Ascending aorta (tissue), 2 donors: ENCODE measurements at regions not wholly inside any gene's neighbourhood (a gene's known extent, or its start where the extent isn't known, plus 50 kb on each side); places are given as distances from the start of the nearest gene placed in this dataset.

Experiments
- DNase-seq, 2 donors: peaks; one replicate each; pipeline ENCODE4 v3.0.0-alpha.2; 2019; ENCODE audit warnings: low spot score in 2 of 2
- H3K27ac ChIP-seq, 2 donors: fragments of 200-600 bp; sonication (generic); one replicate each; pipeline ENCODE4 v1.5.1; 2016 to 2017; ENCODE audit warnings: mild to moderate bottlenecking in 1 of 2
- H3K27me3 ChIP-seq: fragments of 200-600 bp; sonication (generic); one replicate; pipeline ENCODE4 v1.5.1; 2017
- H3K36me3 ChIP-seq, 2 donors: fragments of 200-600 bp; sonication (generic); one replicate each; pipeline ENCODE4 v1.5.1; 2016
- H3K4me1 ChIP-seq, 2 donors: fragments of 200-600 bp; sonication (generic); one replicate each; pipeline ENCODE4 v1.5.1; 2016 to 2017; ENCODE audit warnings: mild to moderate bottlenecking in 1 of 2
- H3K4me3 ChIP-seq, 2 donors: fragments of 200-600 bp; sonication (generic); one replicate each; pipeline ENCODE4 v1.5.1; 2016 to 2017; ENCODE audit warnings: mild to moderate bottlenecking in 1 of 2
- H3K9me3 ChIP-seq, 2 donors: fragments of 200-600 bp; sonication (generic); one replicate each; pipeline ENCODE4 v1.5.1; 2016
- CTCF ChIP-seq, 3 experiments: fragments of 200-600 bp in 2 of 3; fragments of 450-650 bp in 1 of 3; sonication (generic) in 2 of 3; IDR thresholded peaks; one replicate each; pipeline ENCODE4 v1.5.1; 2016 to 2019; ENCODE audit warnings: antibody characterized with exemption in 3 of 3, mild to moderate bottlenecking in 1 of 3, moderate library complexity in 1 of 3
- intact Hi-C: fragments of 100-400 bp; cut with DNase I; formaldehyde crosslinking; loops from one replicate; pipeline ENCODE4 v1.15.1; 2023

DNA sequence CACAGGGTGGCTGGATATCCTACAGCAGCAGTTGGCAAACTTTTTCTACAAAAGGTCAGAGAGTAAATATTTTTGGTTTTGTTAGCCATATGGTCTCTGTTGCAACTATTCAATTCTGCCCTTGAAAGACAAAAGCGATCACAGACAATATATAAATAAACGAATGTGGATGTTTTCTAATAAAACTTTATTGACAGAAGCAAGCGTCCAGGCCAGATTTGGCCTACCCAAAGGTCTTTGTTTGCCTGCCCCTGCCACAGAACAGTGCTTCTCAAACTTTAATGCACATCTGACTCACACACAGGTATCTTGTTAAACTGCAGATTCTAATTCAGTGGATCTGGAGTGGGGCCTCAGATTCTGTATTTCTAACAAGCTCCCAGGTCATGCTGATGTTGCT is 621.4 kb upstream of the DIPK2B start:
- Histone ChIP-seq H3K27ac (no peak overlapping the region), H3K4me1 (no peaks in the 10 kb centered on the region), H3K36me3 (no peaks in the 10 kb centered on the region), H3K27me3 (no peaks in the 10 kb centered on the region), H3K9me3 (no peaks in the 10 kb centered on the region), H3K4me3 (no peak overlapping the region)
- intact Hi-C loops = no loop called here
- no peak for DNase-seq
- no peak for TF ChIP-seq CTCF (IDR thresholded peaks at IDR 0.05)

DNA sequence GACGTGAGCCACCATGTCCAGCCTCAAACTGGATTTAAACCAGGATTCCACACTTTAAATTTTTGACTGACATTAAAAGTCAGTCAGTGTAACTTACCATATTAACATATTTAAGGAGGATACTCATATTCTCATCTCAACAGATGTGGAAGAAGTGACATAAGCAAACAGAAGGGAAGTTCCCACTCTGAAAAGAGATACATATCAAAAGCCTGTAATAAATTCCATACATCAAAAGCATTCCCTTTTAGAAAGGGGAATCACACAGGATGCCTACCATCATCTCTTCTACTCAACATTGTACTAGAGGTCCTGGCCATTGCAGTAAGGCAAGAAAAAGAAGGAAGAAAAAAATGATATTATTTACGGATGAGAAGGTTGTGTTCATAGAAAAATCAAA is 618.2 kb upstream of the DIPK2B start:
- TF ChIP-seq CTCF (IDR thresholded peaks at IDR 0.05) = no peak
- no peaks in the 10 kb centered on the region for H3K4me1 ChIP-seq
- H3K36me3 ChIP-seq = no peaks in the 10 kb centered on the region
- no peak overlapping the region for H3K27ac ChIP-seq
- intact Hi-C loops = no loop called here
- no peak for DNase-seq
- no peaks in the 10 kb centered on the region for H3K27me3 ChIP-seq
- no peaks in the 10 kb centered on the region for H3K9me3 ChIP-seq
- H3K4me3 ChIP-seq = no peak overlapping the region

GRCh38 chrX:45815441-45815840 is 614.8 kb upstream of the DIPK2B start:
- intact Hi-C loops = no loop called here

DNA sequence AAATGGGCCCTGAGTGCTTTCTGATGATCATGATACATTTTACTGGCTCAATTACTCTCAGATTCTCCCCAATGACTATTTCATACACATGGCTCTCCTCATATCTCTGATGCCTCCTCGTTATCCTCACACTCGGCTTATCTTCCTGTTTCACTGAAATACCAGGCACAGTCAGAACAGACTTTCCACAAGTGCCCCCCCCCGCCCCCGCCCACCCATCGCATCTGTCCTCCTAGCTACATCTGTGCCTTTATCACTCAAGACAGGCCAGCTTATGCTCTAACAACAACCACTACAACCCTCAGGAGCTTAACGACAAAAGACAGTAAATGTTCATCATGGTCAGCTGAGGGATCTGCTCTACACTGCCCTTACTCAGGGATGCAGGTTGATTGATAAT is 610.6 kb upstream of the DIPK2B start:
- intact Hi-C loops = no loop called here
- H3K27me3 ChIP-seq = no peaks in the 10 kb centered on the region

More at GRCh38 chrX:45815441-45815840, 614.8 kb upstream of the DIPK2B start:
- Histone ChIP-seq H3K4me1 (no peaks in the 10 kb centered on the region), H3K27me3 (no peaks in the 10 kb centered on the region), H3K9me3 (no peaks in the 10 kb centered on the region), H3K27ac (no peak overlapping the region), H3K4me3 (no peak overlapping the region), H3K36me3 (no peaks in the 10 kb centered on the region)
- DNase-seq = no peak
- TF ChIP-seq CTCF (IDR thresholded peaks at IDR 0.05) = no peak

DNA sequence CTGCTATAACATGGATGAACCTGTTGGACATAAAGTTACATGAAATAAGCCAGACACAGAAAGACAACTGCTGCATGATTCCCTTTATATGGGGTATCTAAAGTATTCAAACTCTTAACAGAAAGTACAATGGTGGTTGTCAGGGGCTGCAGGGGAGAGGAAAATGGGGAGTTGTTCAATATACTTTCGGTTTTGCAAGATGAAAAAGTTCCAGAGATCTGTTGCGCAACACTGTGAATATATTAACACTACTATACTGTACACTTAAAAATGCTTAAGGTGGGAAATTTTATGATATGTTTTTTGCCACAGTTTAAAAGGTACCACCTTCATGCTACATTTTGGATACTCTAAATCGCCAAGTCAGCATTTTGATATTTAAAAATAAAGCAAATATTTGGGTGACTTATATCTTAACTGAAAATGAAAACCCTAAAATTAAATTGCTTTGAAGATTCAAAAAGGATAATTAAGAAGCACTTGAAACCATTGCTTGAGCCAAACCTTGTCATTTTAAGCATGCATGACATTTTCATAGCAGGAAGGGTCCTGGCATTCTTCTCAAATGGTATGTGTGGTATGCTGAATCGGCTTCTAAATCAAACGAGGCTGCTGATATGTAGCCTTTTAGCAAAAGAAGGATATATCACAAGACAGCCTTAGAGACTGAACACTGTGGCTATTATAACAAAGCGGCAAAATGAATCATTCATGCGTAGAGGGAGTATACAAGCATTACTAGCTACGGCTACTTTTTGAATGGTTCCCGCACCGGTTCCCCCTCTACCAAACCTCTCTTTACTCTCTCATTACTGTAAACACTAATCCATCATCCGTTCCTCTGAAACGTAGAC is 607.1 kb upstream of the DIPK2B start:
- H3K9me3 ChIP-seq = no peaks in the 10 kb centered on the region
- H3K27ac ChIP-seq = peak overlapping the region; percentile 51 to 62
- no peak for TF ChIP-seq CTCF (IDR thresholded peaks at IDR 0.05)
- peak overlapping the region; percentile 25 to 59 for H3K4me3 ChIP-seq
- intact Hi-C loops = loop anchor here (2.0 to 5.0 kb wide), 3 partner anchors 37 to 290 kb away; no protein-coding TSS in a partner anchor
- no peak for DNase-seq
- H3K36me3 ChIP-seq = no peaks in the 10 kb centered on the region
- H3K4me1 ChIP-seq = no peaks in the 10 kb centered on the region
- H3K27me3 ChIP-seq = no peaks in the 10 kb centered on the region

More for the DNA sequence above, 610.6 kb upstream of the DIPK2B start:
- Histone ChIP-seq H3K9me3 (no peaks in the 10 kb centered on the region), H3K4me1 (no peaks in the 10 kb centered on the region), H3K36me3 (no peaks in the 10 kb centered on the region), H3K27ac (no peak overlapping the region), H3K4me3 (no peak overlapping the region)
- no peak for TF ChIP-seq CTCF (IDR thresholded peaks at IDR 0.05)
- DNase-seq = no peak
